Adipocyte (in vitro differentiated cells): ENCODE measurements at regions not wholly inside any gene's neighbourhood (a gene's known extent, or its start where the extent isn't known, plus 50 kb on each side); places are given as distances from the start of the nearest gene placed in this dataset.
A peak's percentile ranks its signal among the peaks of the same experiment; 100 is the strongest.
"Not testable (repeated sequence)": the region's sequence is repeated elsewhere in the genome, so short reads cannot be mapped to it uniquely, and the experiment has no call there.

Source experiments
- DNase-seq: peaks from one replicate; pipeline ENCODE4 v3.0.0-alpha.2; 2015; ENCODE audit warnings: low read depth
- H3K27me3 ChIP-seq: replicated peaks from 2 replicates; pipeline ENCODE4 v1.7.0; 2013; ENCODE audit warnings: mild to moderate bottlenecking, low read length, moderate library complexity; ENCODE audit not compliant: control insufficient read depth, insufficient read depth
- H3K36me3 ChIP-seq: 2 replicates; pipeline ENCODE4 v1.7.0; 2013; ENCODE audit warnings: low read length, mild to moderate bottlenecking, moderate library complexity; ENCODE audit not compliant: control insufficient read depth, insufficient read depth, severe bottlenecking
- H3K4me1 ChIP-seq: 2 replicates; pipeline ENCODE4 v1.7.0; 2013; ENCODE audit warnings: mild to moderate bottlenecking, low read length, moderate library complexity; ENCODE audit not compliant: control insufficient read depth, insufficient read depth
- H3K4me3 ChIP-seq: 2 replicates; pipeline ENCODE4 v1.7.0; 2013; ENCODE audit warnings: mild to moderate bottlenecking, low read length, moderate library complexity
- H3K9ac ChIP-seq: 2 replicates; pipeline ENCODE4 v1.7.0; 2013; ENCODE audit warnings: mild to moderate bottlenecking, low read length, moderate library complexity
- H3K9me3 ChIP-seq: 2 replicates; pipeline ENCODE4 v1.7.0; 2013; ENCODE audit warnings: mild to moderate bottlenecking, low read length, moderate library complexity; ENCODE audit not compliant: control insufficient read depth

- no peak overlapping the region for H3K9ac ChIP-seq
- no peaks in the 10 kb centered on the region for H3K27me3 ChIP-seq
- H3K36me3 ChIP-seq = no peaks in the 10 kb centered on the region
- DNase-seq = no peak
- H3K9me3 ChIP-seq = no peaks in the 10 kb centered on the region
- peaks cover 17% of the 10 kb centered on the region for H3K4me1 ChIP-seq
- no peak overlapping the region for H3K4me3 ChIP-seq
Observed at GRCh38 chr5:54404568-54404967, 50.9 kb upstream of the HSPB3 start.

- Histone ChIP-seq H3K4me3 (no peak overlapping the region), H3K36me3 (no peaks in the 10 kb centered on the region)
- DNase-seq = peak; percentile 59
Observed at GRCh38 chr5:54403885-54404416, 51.5 kb upstream of the HSPB3 start.

GRCh38 chr5:54403121-54403520 lies 52.4 kb upstream of the HSPB3 start:
- no peak overlapping the region for H3K4me3 ChIP-seq
- H3K9me3 ChIP-seq = no peaks in the 10 kb centered on the region
- H3K36me3 ChIP-seq = no peaks in the 10 kb centered on the region
- peaks cover 17% of the 10 kb centered on the region for H3K4me1 ChIP-seq
- no peak overlapping the region for H3K9ac ChIP-seq
- no peak for DNase-seq
- no peaks in the 10 kb centered on the region for H3K27me3 ChIP-seq

More at GRCh38 chr5:54403885-54404416, 51.5 kb upstream of the HSPB3 start:
- Histone ChIP-seq H3K9ac (no peak overlapping the region), H3K27me3 (no peaks in the 10 kb centered on the region), H3K4me1 (peaks cover 17% of the 10 kb centered on the region), H3K9me3 (no peaks in the 10 kb centered on the region)

- Histone ChIP-seq H3K36me3 (no peaks in the 10 kb centered on the region), H3K27me3 (no peaks in the 10 kb centered on the region), H3K4me3 (no peak overlapping the region), H3K9me3 (no peaks in the 10 kb centered on the region), H3K4me1 (peaks cover 17% of the 10 kb centered on the region), H3K9ac (no peak overlapping the region)
- no peak for DNase-seq
Observed at GRCh38 chr5:54401515-54401914, 54.0 kb upstream of the HSPB3 start.

- no peaks in the 10 kb centered on the region for H3K9me3 ChIP-seq
- no peak overlapping the region for H3K9ac ChIP-seq
- no peak for DNase-seq
- no peaks in the 10 kb centered on the region for H3K27me3 ChIP-seq
- H3K36me3 ChIP-seq = no peaks in the 10 kb centered on the region
- no peak overlapping the region for H3K4me3 ChIP-seq
- H3K4me1 ChIP-seq = peaks cover 4% of the 10 kb centered on the region
Observed at GRCh38 chr5:54398191-54398590, 57.3 kb upstream of the HSPB3 start.

GRCh38 chr5:54397420-54397819 lies 58.1 kb upstream of the HSPB3 start:
- DNase-seq = no peak
- H3K27me3 ChIP-seq = no peaks in the 10 kb centered on the region
- H3K4me3 ChIP-seq = no peak overlapping the region
- no peaks in the 10 kb centered on the region for H3K36me3 ChIP-seq
- H3K9me3 ChIP-seq = no peaks in the 10 kb centered on the region
- no peak overlapping the region for H3K9ac ChIP-seq
- H3K4me1 ChIP-seq = peaks cover 4% of the 10 kb centered on the region

GRCh38 chr5:54393007-54393406 lies 62.5 kb upstream of the HSPB3 start:
- H3K9me3 ChIP-seq, H3K27me3 ChIP-seq, DNase-seq, H3K4me1 ChIP-seq, H3K9ac ChIP-seq, H3K4me3 ChIP-seq, H3K36me3 ChIP-seq: not testable (repeated sequence)

- no peaks in the 10 kb centered on the region for H3K9me3 ChIP-seq
Observed at GRCh38 chr5:54390539-54391031, 64.9 kb upstream of the HSPB3 start.

GRCh38 chr5:54390015-54390414 lies 65.5 kb upstream of the HSPB3 start:
- peak; percentile 47 for DNase-seq
- Histone ChIP-seq H3K4me3 (no peak overlapping the region), H3K9ac (no peak overlapping the region), H3K4me1 (peaks cover 21% of the 10 kb centered on the region), H3K9me3 (no peaks in the 10 kb centered on the region), H3K27me3 (no peaks in the 10 kb centered on the region), H3K36me3 (no peaks in the 10 kb centered on the region)

More at GRCh38 chr5:54390539-54391031, 64.9 kb upstream of the HSPB3 start:
- Histone ChIP-seq H3K9ac (no peak overlapping the region), H3K36me3 (no peaks in the 10 kb centered on the region), H3K27me3 (no peaks in the 10 kb centered on the region), H3K4me3 (no peak overlapping the region), H3K4me1 (peaks cover 21% of the 10 kb centered on the region)
- no peak for DNase-seq

- H3K9ac ChIP-seq, H3K4me3 ChIP-seq, H3K36me3 ChIP-seq, H3K9me3 ChIP-seq, H3K27me3 ChIP-seq, DNase-seq: not testable (repeated sequence)
- peaks cover 21% of the 10 kb centered on the region for H3K4me1 ChIP-seq
Observed at GRCh38 chr5:54389399-54389798, 66.1 kb upstream of the HSPB3 start.

GRCh38 chr5:54388811-54389210 lies 66.7 kb upstream of the HSPB3 start:
- no peak overlapping the region for H3K9ac ChIP-seq
- H3K27me3 ChIP-seq = no peaks in the 10 kb centered on the region
- no peaks in the 10 kb centered on the region for H3K36me3 ChIP-seq
- DNase-seq = no peak
- no peaks in the 10 kb centered on the region for H3K9me3 ChIP-seq
- no peak overlapping the region for H3K4me3 ChIP-seq
- peaks cover 21% of the 10 kb centered on the region for H3K4me1 ChIP-seq

GRCh38 chr5:54388409-54388808 lies 67.1 kb upstream of the HSPB3 start:
- Histone ChIP-seq H3K27me3 (no peaks in the 10 kb centered on the region), H3K36me3 (no peaks in the 10 kb centered on the region), H3K9ac (no peak overlapping the region), H3K4me1 (peaks cover 23% of the 10 kb centered on the region), H3K9me3 (no peaks in the 10 kb centered on the region), H3K4me3 (peak overlapping the region; percentile 49)
- no peak for DNase-seq
